ENCODE measurements at regions not wholly inside any gene's neighbourhood (a gene's known extent, or its start where the extent isn't known, plus 50 kb on each side); places are given as distances from the start of the nearest gene placed in this dataset.

GRCh38 chr9:80831751-80832150 lies 857.6 kb downstream of the TLE1 start:
- ATAC-seq (ENCODE audit: low read depth) (no peak), DNase-seq (ENCODE audit: low spot score) (no peak)
- no peaks in the 10 kb centered on the region for H3K27me3 ChIP-seq (ENCODE audit: insufficient read depth, poor library complexity, severe bottlenecking)
- H3K4me1 ChIP-seq (ENCODE audit: insufficient read depth, poor library complexity, severe bottlenecking): no peaks in the 10 kb centered on the region
- no peak overlapping the region for H3K27ac ChIP-seq (ENCODE audit: poor library complexity, severe bottlenecking)
- no peaks in the 10 kb centered on the region for H3K36me3 ChIP-seq (ENCODE audit: low read depth)
- no peak overlapping the region for H3K4me3 ChIP-seq (ENCODE audit: severe bottlenecking)
- TF ChIP-seq, protein P1, sequence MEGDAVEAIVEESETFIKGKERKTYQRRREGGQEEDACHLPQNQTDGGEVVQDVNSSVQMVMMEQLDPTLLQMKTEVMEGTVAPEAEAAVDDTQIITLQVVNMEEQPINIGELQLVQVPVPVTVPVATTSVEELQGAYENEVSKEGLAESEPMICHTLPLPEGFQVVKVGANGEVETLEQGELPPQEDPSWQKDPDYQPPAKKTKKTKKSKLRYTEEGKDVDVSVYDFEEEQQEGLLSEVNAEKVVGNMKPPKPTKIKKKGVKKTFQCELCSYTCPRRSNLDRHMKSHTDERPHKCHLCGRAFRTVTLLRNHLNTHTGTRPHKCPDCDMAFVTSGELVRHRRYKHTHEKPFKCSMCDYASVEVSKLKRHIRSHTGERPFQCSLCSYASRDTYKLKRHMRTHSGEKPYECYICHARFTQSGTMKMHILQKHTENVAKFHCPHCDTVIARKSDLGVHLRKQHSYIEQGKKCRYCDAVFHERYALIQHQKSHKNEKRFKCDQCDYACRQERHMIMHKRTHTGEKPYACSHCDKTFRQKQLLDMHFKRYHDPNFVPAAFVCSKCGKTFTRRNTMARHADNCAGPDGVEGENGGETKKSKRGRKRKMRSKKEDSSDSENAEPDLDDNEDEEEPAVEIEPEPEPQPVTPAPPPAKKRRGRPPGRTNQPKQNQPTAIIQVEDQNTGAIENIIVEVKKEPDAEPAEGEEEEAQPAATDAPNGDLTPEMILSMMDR (IDR thresholded peaks at IDR 0.05; ENCODE audit: poor library complexity, severe bottlenecking): no peak
- H3K9me3 ChIP-seq (ENCODE audit: severe bottlenecking): no peaks in the 10 kb centered on the region

- TF ChIP-seq, protein P1 (IDR thresholded peaks at IDR 0.05; ENCODE audit: poor library complexity, severe bottlenecking): no peak
- H3K4me1 ChIP-seq (ENCODE audit: insufficient read depth, poor library complexity, severe bottlenecking): no peaks in the 10 kb centered on the region
- no peak for DNase-seq (ENCODE audit: low spot score)
- H3K4me3 ChIP-seq (ENCODE audit: severe bottlenecking): no peak overlapping the region
- no peaks in the 10 kb centered on the region for H3K27me3 ChIP-seq (ENCODE audit: insufficient read depth, poor library complexity, severe bottlenecking)
- H3K27ac ChIP-seq (ENCODE audit: poor library complexity, severe bottlenecking): no peak overlapping the region
- no peaks in the 10 kb centered on the region for H3K36me3 ChIP-seq (ENCODE audit: low read depth)
- ATAC-seq (ENCODE audit: low read depth): no peak
- no peaks in the 10 kb centered on the region for H3K9me3 ChIP-seq (ENCODE audit: severe bottlenecking)
Measured at GRCh38 chr9:80811656-80812055, 877.7 kb downstream of the TLE1 start.

DNA sequence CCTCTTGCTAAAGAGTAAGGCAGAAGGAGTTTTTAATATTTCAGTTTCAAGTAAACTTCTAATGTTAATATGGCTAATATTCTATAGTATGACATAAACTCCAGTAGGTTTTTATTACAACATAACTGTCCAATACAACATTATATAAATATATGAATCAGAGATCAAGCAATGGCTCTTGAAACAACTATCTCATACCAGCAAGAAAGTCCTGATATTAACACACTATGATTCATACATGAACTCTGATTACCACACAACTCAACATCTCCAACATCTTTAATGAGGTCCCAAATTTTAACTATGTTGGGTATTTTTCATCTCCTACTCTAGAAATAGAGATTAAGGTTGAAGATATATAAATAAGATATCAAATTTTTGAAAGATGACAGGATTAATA lies 878.3 kb downstream of the TLE1 start:
- Histone ChIP-seq H3K27ac (ENCODE audit: poor library complexity, severe bottlenecking) (no peak overlapping the region), H3K4me3 (ENCODE audit: severe bottlenecking) (no peak overlapping the region), H3K9me3 (ENCODE audit: severe bottlenecking) (no peaks in the 10 kb centered on the region), H3K27me3 (ENCODE audit: insufficient read depth, poor library complexity, severe bottlenecking) (no peaks in the 10 kb centered on the region), H3K36me3 (ENCODE audit: low read depth) (no peaks in the 10 kb centered on the region), H3K4me1 (ENCODE audit: insufficient read depth, poor library complexity, severe bottlenecking) (no peaks in the 10 kb centered on the region)
- DNase-seq (ENCODE audit: low spot score) (no peak), ATAC-seq (ENCODE audit: low read depth) (peak; percentile 29; the same call in 1 of the 3 replicates)
- TF ChIP-seq, protein P1 (IDR thresholded peaks at IDR 0.05; ENCODE audit: poor library complexity, severe bottlenecking): no peak

GRCh38 chr9:80806671-80807070 lies 882.7 kb downstream of the TLE1 start:
- H3K27me3 ChIP-seq (ENCODE audit: insufficient read depth, poor library complexity, severe bottlenecking): no peaks in the 10 kb centered on the region
- H3K4me3 ChIP-seq (ENCODE audit: severe bottlenecking): no peak overlapping the region
- no peaks in the 10 kb centered on the region for H3K9me3 ChIP-seq (ENCODE audit: severe bottlenecking)
- ATAC-seq (ENCODE audit: low read depth) (no peak), DNase-seq (ENCODE audit: low spot score) (no peak)
- H3K36me3 ChIP-seq (ENCODE audit: low read depth): no peaks in the 10 kb centered on the region
- TF ChIP-seq, protein P1 (IDR thresholded peaks at IDR 0.05; ENCODE audit: poor library complexity, severe bottlenecking): no peak
- no peak overlapping the region for H3K27ac ChIP-seq (ENCODE audit: poor library complexity, severe bottlenecking)
- H3K4me1 ChIP-seq (ENCODE audit: insufficient read depth, poor library complexity, severe bottlenecking): no peaks in the 10 kb centered on the region

DNA sequence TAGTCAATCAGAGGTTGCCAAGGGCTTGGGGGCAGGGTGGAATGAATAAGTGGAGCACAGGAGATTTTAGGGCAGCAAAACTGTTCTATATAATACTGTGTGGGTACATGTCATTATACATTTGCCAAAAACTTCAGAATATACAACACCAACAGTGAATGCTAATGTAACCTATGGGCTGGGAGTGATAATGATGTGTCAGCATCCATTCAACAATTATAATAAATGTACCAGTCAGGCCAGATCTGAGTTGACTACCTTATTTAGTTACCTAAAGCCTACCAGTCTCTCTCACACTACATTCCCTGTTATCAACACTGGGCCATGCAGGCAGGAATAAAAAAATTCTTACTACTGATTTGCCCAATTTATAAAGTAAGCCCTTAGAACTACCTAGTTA lies 884.5 kb downstream of the TLE1 start:
- H3K27ac ChIP-seq (ENCODE audit: poor library complexity, severe bottlenecking): no peak overlapping the region
- H3K4me1 ChIP-seq (ENCODE audit: insufficient read depth, poor library complexity, severe bottlenecking): no peaks in the 10 kb centered on the region
- no peak for DNase-seq (ENCODE audit: low spot score)
- H3K9me3 ChIP-seq (ENCODE audit: severe bottlenecking): no peaks in the 10 kb centered on the region
- ATAC-seq (ENCODE audit: low read depth): no peak
- TF ChIP-seq, protein P1 (IDR thresholded peaks at IDR 0.05; ENCODE audit: poor library complexity, severe bottlenecking): no peak
- H3K4me3 ChIP-seq (ENCODE audit: severe bottlenecking): no peak overlapping the region
- no peaks in the 10 kb centered on the region for H3K27me3 ChIP-seq (ENCODE audit: insufficient read depth, poor library complexity, severe bottlenecking)
- no peaks in the 10 kb centered on the region for H3K36me3 ChIP-seq (ENCODE audit: low read depth)

Data from RWPE2 (cell line).